Hepatocyte (in vitro differentiated cells): ENCODE measurements at regions not wholly inside any gene's neighbourhood (a gene's known extent, or its start where the extent isn't known, plus 50 kb on each side); places are given as distances from the start of the nearest gene placed in this dataset.

ENCODE experiments used
- EZH2 ChIP-seq: fragments of 200-600 bp; sonication (generic); IDR thresholded peaks from 2 replicates; pipeline ENCODE4 v1.6.1; 2016; ENCODE audit warnings: antibody characterized with exemption, mild to moderate bottlenecking, borderline replicate concordance
- EZH2phosphoT487 ChIP-seq: fragments of 200-600 bp; sonication (generic); IDR thresholded peaks from one replicate; pipeline ENCODE4 v1.6.1; 2018; ENCODE audit warnings: antibody characterized with exemption, mild to moderate bottlenecking, low read depth, moderate library complexity; ENCODE audit not compliant: unreplicated experiment, severe bottlenecking
- TF ChIP-seq, protein P1 (sequence below): fragments of 200-600 bp; sonication (generic); IDR thresholded peaks from 2 replicates; pipeline ENCODE4 v1.5.1; 2016; ENCODE audit warnings: antibody characterized with exemption, mild to moderate bottlenecking; ENCODE audit not compliant: poor library complexity

DNA sequence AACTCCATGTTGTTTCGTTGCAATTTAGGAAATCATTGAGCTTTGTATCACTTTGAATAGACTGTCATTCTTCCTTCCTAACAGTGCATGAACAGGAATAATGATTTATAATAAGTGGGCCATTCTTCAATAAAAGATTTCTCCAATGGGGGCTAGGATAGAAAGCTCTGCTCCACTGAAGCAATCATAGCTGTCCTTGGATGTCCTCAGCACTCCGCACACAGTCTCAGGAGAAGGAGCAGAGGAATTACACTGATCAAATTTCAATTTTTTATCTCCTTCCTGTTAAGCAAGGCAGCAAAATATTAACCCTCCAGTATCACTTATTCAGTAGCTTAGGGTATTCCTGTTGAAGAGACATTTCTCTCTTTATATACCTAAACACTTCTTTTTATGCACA is 532.7 kb upstream of the ST8SIA4 start:
- TF ChIP-seq, protein P1, sequence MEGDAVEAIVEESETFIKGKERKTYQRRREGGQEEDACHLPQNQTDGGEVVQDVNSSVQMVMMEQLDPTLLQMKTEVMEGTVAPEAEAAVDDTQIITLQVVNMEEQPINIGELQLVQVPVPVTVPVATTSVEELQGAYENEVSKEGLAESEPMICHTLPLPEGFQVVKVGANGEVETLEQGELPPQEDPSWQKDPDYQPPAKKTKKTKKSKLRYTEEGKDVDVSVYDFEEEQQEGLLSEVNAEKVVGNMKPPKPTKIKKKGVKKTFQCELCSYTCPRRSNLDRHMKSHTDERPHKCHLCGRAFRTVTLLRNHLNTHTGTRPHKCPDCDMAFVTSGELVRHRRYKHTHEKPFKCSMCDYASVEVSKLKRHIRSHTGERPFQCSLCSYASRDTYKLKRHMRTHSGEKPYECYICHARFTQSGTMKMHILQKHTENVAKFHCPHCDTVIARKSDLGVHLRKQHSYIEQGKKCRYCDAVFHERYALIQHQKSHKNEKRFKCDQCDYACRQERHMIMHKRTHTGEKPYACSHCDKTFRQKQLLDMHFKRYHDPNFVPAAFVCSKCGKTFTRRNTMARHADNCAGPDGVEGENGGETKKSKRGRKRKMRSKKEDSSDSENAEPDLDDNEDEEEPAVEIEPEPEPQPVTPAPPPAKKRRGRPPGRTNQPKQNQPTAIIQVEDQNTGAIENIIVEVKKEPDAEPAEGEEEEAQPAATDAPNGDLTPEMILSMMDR = no peak
- TF ChIP-seq EZH2 = no peak
- no peak for TF ChIP-seq EZH2phosphoT487
